HK-2 (cell line): ENCODE measurements at regions not wholly inside any gene's neighbourhood (a gene's known extent, or its start where the extent isn't known, plus 50 kb on each side); places are given as distances from the start of the nearest gene placed in this dataset.

ENCODE experiments used
- DNase-seq: peaks from one replicate; pipeline ENCODE4 v3.0.0-alpha.2; 2018; ENCODE audit not compliant: unreplicated experiment

DNA sequence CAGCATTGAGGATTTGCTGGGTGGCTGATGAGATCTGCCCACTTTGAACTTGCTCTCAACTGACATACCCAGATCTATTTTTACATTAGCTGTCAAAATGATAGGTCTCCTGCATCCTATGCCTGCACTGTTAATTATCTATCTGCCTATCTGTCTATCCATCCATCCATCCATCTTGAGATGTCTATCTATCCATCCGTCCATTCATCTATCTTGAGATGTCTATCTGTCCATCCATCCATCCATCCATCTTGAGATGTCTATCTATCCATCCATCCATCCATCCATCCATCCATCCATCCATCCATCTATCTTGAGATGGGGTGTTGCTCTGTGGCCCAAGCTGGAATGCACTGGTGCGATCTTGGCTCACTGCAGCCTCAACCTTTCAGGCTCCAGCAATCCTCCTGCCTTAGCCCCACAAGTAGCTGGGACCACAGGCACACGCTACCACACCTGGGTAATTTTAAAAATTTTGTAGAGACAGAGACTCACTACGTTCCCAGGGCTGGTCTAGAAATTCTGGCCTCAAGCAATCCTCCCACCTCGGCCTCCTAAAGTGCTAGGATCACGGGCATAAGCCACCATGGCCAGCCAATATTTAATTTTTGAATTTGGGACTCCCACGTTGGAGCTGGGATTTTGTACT is 159.4 kb upstream of the NSMCE3 start:
- no peak for DNase-seq

GRCh38 chr15:29425864-29426263 is 156.2 kb upstream of the NSMCE3 start:
- no peak for DNase-seq

GRCh38 chr15:29424118-29424517 is 154.5 kb upstream of the NSMCE3 start:
- DNase-seq, result no peak

GRCh38 chr15:29422606-29423005 is 153.0 kb upstream of the NSMCE3 start:
- DNase-seq, result no peak

GRCh38 chr15:29420188-29420587 is 150.6 kb upstream of the NSMCE3 start:
- no peak for DNase-seq

DNA sequence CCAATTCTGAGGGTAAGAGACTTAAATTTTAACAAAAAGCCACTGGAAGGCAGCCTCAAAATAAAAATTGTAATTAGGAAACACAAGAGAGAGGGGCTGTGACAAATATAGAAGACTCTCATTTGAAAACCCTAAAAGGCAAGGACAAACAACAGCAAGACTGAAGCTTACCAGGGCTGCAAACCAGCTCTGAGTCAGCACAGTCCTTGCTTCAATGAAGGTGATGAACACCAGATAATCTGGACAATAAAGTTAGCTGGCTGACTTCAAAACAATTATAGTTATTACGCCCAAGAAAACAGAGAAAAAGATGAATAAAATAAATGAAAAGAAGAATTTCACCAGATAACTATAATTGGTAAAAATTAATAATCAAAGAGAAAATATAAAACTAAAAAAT is 149.3 kb upstream of the NSMCE3 start:
- DNase-seq, result no peak

DNA sequence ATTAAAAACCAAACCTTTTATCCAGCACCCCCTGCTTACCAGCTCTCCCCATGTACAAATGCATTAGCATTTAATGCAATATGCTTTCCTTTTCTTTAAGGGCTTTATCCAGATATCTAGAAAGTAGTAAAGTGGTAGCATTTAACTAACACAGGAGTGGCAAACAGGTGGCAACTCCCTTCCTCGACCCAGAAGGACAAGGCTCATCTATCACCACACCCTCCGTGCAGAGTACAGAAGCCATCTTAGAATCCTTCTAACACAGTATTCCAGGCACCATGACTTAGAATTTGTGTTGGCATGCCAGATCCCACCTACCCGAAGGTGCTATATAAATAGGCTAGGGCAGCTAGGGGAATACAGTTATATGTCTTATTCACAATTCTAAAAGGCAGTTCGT is 148.6 kb upstream of the NSMCE3 start:
- DNase-seq, result no peak

- DNase-seq, result no peak
These were observed 141.7 kb upstream of the NSMCE3 start for GRCh38 chr15:29411299-29411698.

- DNase-seq, result no peak
These were observed 140.7 kb upstream of the NSMCE3 start for GRCh38 chr15:29410338-29410737.

- no peak for DNase-seq
These were observed 140.3 kb upstream of the NSMCE3 start for GRCh38 chr15:29409890-29410289.

- no peak for DNase-seq
These were observed 135.9 kb upstream of the NSMCE3 start for GRCh38 chr15:29405564-29405963.

- no peak for DNase-seq
These were observed 134.2 kb upstream of the NSMCE3 start for GRCh38 chr15:29403772-29404171.

DNA sequence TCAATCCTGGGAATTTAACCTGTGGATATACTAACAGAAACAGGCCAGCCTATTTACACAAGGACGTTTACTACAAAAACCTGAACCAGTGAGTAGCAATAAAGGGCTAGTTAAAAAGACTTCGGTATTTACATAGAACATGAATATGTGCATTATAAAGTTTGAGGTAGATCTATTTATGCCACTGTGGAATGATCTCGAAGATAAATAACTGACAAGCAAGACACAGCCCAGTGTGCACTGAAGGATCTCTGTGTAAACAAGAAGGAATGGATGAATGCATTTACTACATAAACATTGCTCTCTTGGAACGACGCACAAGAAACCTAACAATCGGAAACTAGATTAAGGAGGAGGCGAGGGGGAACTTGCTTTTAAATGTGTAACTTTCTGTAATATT is 132.0 kb upstream of the NSMCE3 start:
- DNase-seq, result no peak

GRCh38 chr15:29400701-29401100 is 131.1 kb upstream of the NSMCE3 start:
- no peak for DNase-seq

DNA sequence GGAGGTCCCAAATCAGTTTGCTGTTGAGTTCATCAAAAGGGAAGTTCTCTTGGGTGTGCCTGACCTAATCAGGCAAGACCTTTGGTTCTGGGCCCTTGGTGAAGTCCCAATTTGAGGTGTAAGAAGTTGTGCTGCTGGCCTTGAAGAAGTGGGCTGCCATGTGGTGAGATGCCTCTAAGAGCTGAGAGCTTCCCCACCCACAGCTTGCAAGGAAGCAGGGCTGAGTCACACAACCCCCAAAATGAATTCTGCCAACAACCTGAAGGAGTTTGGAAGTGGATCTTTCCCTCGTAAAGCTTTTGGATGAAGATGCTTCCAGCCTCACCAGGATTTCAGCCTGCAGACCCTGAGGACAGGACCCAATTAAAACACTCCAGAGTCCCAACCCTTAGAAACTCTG is 129.3 kb upstream of the NSMCE3 start:
- DNase-seq, result no peak

DNA sequence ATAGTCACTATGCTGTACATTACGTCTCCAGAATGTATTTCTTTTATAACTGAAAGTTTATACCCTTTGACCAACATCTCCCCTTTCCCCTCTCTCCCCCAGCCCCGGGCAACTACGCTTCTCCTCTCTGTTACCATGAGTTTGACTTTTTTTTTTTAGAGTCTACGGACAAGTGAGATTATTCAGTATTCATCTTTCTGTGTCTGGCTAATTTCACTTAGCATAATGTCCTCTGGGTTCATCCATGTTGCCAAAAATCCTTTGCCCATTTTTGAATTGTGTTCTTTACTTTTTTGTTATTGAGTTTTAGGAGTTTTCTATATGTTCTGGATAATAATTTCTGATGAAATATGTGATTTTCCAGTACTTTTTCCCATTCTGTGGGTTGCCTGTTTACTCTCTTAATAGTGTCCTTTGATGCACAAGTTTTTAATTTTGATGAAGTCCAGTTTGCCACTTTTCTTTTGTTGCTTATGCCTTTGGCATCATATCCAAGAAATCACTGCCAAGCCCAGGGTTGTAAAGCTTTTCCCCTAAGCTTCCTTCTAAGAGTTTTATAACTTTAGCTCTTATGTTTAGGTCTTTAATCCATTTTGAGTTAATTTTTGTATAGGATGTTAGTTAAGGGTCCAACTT is 126.7 kb upstream of the NSMCE3 start:
- no peak for DNase-seq

- no peak for DNase-seq
These were observed 123.8 kb upstream of the NSMCE3 start for GRCh38 chr15:29393443-29393842.

- DNase-seq, result no peak
These were observed 122.7 kb upstream of the NSMCE3 start for GRCh38 chr15:29392358-29392757.

DNA sequence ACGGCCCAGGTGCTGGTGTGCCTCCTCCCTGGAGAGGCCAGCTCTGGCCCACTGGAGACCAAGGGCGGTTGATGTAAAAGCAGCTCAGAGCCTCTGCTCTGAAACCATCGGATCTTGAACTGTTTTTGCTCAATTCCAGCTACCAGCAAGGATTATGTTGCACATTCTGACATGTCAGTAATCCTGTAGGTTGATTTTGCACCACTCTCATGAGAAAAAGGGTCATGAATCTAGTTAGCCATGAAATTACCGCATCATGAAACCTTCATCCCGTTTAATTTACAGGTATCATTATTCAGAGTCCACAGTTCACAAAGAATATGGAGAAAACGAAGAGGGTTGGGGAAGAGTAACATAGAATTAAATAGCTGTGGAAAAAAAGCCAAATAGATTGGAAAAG is 120.4 kb upstream of the NSMCE3 start:
- no peak for DNase-seq

GRCh38 chr15:29386523-29386922 is 116.9 kb upstream of the NSMCE3 start:
- DNase-seq, result no peak

DNA sequence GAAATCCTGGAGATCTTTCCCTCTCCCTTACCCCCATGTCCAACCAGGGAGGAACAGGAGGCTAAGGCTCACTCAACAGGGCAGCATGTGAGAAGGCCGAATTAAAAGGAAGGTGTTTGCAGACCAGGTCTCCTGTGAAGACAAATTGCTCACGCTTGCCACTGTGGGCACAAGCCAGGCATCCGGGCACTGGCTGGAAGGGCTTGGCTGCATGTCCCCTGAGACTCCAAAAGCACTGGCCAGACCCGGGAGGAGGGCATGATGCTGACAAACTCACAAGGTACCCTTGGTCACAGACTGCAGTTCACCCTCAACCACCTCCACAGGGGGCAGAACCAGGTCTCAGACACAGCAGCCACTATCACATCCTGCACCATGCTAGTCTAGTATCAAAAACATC is 113.7 kb upstream of the NSMCE3 start:
- no peak for DNase-seq

DNA sequence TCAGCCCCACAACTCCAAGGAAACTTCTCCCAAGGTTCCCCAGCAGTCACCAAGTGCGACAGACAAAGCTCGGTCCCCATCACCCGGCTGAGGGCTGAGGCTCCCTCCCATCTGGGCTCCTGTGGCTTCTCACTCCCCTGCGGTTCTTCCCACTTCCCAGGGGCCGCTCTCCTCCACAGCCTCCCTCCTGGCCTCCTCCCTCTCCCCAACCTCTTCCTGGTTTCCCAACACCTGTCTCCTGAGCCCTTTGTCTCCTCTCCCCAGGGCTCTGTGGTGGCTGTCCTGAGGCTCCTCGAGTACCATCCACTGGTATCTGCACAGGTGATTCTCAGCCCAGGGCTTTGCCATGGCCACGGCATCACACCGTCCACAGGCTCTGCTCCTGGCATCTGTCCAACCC is 113.2 kb upstream of the NSMCE3 start:
- no peak for DNase-seq

- no peak for DNase-seq
These were observed 110.8 kb upstream of the NSMCE3 start for GRCh38 chr15:29380466-29380865.

DNA sequence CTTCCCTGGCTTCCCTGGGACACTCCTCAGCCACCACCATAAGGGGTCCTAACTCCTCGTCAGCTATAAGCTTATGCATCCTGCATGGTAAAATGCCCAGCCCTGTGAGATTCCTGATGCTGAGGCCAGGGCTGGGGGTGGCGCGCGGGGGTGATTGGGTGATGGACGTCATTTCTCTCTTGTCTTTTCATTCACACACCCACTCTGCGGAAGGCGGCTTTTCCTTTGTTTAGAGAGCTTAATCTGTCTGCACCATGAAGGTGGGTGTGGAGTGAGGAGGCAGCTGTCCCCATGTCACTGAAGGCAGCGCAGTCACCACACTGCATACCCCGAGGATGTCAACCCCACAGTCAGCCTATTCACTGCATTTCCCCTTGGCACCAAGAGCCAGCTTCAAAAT is 110.0 kb upstream of the NSMCE3 start:
- DNase-seq, result no peak
